H1 (cell line): ENCODE measurements at regions not wholly inside any gene's neighbourhood (a gene's known extent, or its start where the extent isn't known, plus 50 kb on each side); places are given as distances from the start of the nearest gene placed in this dataset.

ENCODE experiments used
- CTCF ChIA-PET: fragments of 300-600 bp; sonication (Branson Sonifier 250); formaldehyde crosslinking; loops from one replicate; lab custom pipeline; 2021; ENCODE audit not compliant: partially characterized antibody; lab: Charles Lee
- POLR2A ChIA-PET: fragments of 300-600 bp; sonication (Branson Sonifier 250); formaldehyde crosslinking; loops from one replicate; lab custom pipeline; 2021; ENCODE audit warnings: inconsistent platforms; ENCODE audit not compliant: partially characterized antibody; lab: Charles Lee
- DNase-seq, 2 experiments: peaks; one replicate each; pipeline versions ENCODE4 v3.0.0 to v3.0.0-alpha.2; 2010 to 2022; ENCODE audit warnings: low spot score in 2 of 2, low read depth in 1 of 2, mixed read lengths in 1 of 2
- FAIRE-seq: peaks from 2 replicates; lab custom pipeline; 2011; peaks lifted over from hg19 to GRCh38; lab: Jason Lieb, UNC
- H2AFZ ChIP-seq: 2 replicates; pipeline ENCODE4 v1.8.1; 2012; ENCODE audit warnings: low read length, inconsistent platforms
- H2AK5ac ChIP-seq: 2 replicates; pipeline ENCODE4 v1.6.1; 2013; ENCODE audit warnings: low read depth, low read length
- H2BK120ac ChIP-seq: replicated peaks from 2 replicates; pipeline ENCODE3; 2013; ENCODE audit warnings: low read depth, low read length, inconsistent platforms
- H2BK12ac ChIP-seq: 2 replicates; pipeline ENCODE4 v1.6.1; 2013; ENCODE audit warnings: low read depth, low read length
- H2BK15ac ChIP-seq: 2 replicates; pipeline ENCODE4 v1.6.1; 2013; ENCODE audit warnings: low read length
- H2BK20ac ChIP-seq: 2 replicates; pipeline ENCODE4 v1.6.1; 2013; ENCODE audit warnings: low read length
- H2BK5ac ChIP-seq: 2 replicates; pipeline ENCODE4 v1.6.1; 2013; ENCODE audit warnings: low read depth, low read length
- H3K14ac ChIP-seq: 2 replicates; pipeline ENCODE4 v1.6.1; 2013; ENCODE audit warnings: inconsistent platforms; ENCODE audit not compliant: insufficient read length
- H3K18ac ChIP-seq: 2 replicates; pipeline ENCODE4 v1.6.1; 2013; ENCODE audit warnings: low read length; ENCODE audit errors: extremely low read depth
- H3K23ac ChIP-seq: 2 replicates; pipeline ENCODE4 v1.6.1; 2013; ENCODE audit warnings: inconsistent platforms; ENCODE audit not compliant: insufficient read length
- H3K23me2 ChIP-seq: 2 replicates; pipeline ENCODE4 v1.6.1; 2013; ENCODE audit warnings: low read depth, low read length
- H3K27ac ChIP-seq: 2 replicates; pipeline ENCODE4 v1.6.1; 2011; ENCODE audit warnings: low read depth, low read length, inconsistent platforms
- H3K27me3 ChIP-seq, 4 experiments: replicated peaks in 1 of 4; 1 replicate in 1 of 4; 2 replicates in 3 of 4; pipeline versions ENCODE4 v1.6.1 to v1.8.1; 2011 to 2013; ENCODE audit warnings: low read length in 3 of 4, mild to moderate bottlenecking in 3 of 4, inconsistent platforms in 2 of 4, mixed read lengths in 2 of 4, moderate library complexity in 1 of 4; ENCODE audit not compliant: control insufficient read depth in 3 of 4, insufficient read depth in 3 of 4; ENCODE audit errors: extremely low read depth in 1 of 4
- H3K36me3 ChIP-seq, 4 experiments: 2 replicates each; pipeline versions ENCODE4 v1.6.1 to v1.8.1; 2011 to 2013; ENCODE audit warnings: mild to moderate bottlenecking in 4 of 4, low read length in 3 of 4, moderate library complexity in 2 of 4, control low read depth in 1 of 4, inconsistent platforms in 1 of 4; ENCODE audit not compliant: insufficient read depth in 4 of 4, control insufficient read depth in 2 of 4
- H3K4ac ChIP-seq: replicated peaks from 2 replicates; pipeline ENCODE3; 2013; ENCODE audit warnings: low read length, low read depth, mixed read lengths, inconsistent platforms; ENCODE audit not compliant: insufficient read length
- H3K4me1 ChIP-seq, 4 experiments: replicated peaks in 1 of 4; 1 replicate in 1 of 4; 2 replicates in 3 of 4; pipeline versions ENCODE4 v1.6.1 to v1.8.1; 2011 to 2013; ENCODE audit warnings: low read length in 3 of 4, inconsistent platforms in 2 of 4, mixed read lengths in 1 of 4; ENCODE audit not compliant: insufficient read depth in 4 of 4, control insufficient read depth in 3 of 4
- H3K4me2 ChIP-seq, 2 experiments: 2 replicates each; pipeline versions ENCODE4 v1.6.1 to v1.8.1; 2011 to 2013; ENCODE audit warnings: low read depth in 2 of 2, low read length in 2 of 2, control low read depth in 1 of 2, inconsistent platforms in 1 of 2, mild to moderate bottlenecking in 1 of 2; ENCODE audit not compliant: insufficient read depth in 1 of 2
- H3K4me3 ChIP-seq, 4 experiments: fragments of 200-600, 300-600 bp in 1 of 4; sonication (generic), shearing (Covaris generic), sonication (Bioruptor Twin) in 1 of 4; 2 replicates each; pipeline versions ENCODE4 v1.5.1 to v1.8.1; 2011 to 2016; ENCODE audit warnings: low read length in 4 of 4, low read depth in 3 of 4, control low read depth in 2 of 4, inconsistent platforms in 2 of 4, mild to moderate bottlenecking in 2 of 4, mixed read lengths in 1 of 4, moderate library complexity in 1 of 4; ENCODE audit not compliant: insufficient read depth in 2 of 4; ENCODE audit errors: extremely low read depth in 1 of 4
- H3K56ac ChIP-seq: replicated peaks from 2 replicates; pipeline ENCODE3; 2013; ENCODE audit warnings: low read depth, mild to moderate bottlenecking, mixed read lengths, low read length, inconsistent platforms; ENCODE audit not compliant: insufficient read length
- H3K79me1 ChIP-seq: 2 replicates; pipeline ENCODE4 v1.6.1; 2013; ENCODE audit warnings: low read depth, low read length, control low read depth
- H3K79me2 ChIP-seq, 2 experiments: 2 replicates each; pipeline versions ENCODE4 v1.6.1 to v1.8.1; 2012 to 2013; ENCODE audit warnings: low read length in 2 of 2, mild to moderate bottlenecking in 2 of 2, inconsistent platforms in 1 of 2; ENCODE audit not compliant: insufficient read depth in 2 of 2, control insufficient read depth in 1 of 2
- H3K9ac ChIP-seq, 4 experiments: replicated peaks in 1 of 4; 1 replicate in 1 of 4; 2 replicates in 3 of 4; pipeline versions ENCODE4 v1.6.1 to v1.8.1; 2011 to 2013; ENCODE audit warnings: low read depth in 3 of 4, low read length in 3 of 4, control low read depth in 2 of 4, mild to moderate bottlenecking in 2 of 4, moderate library complexity in 2 of 4, inconsistent platforms in 1 of 4; ENCODE audit errors: extremely low read depth in 1 of 4
- H3K9me3 ChIP-seq, 2 experiments: 2 replicates each; pipeline versions ENCODE4 v1.6.1 to v1.8.1; 2012 to 2013; ENCODE audit warnings: mild to moderate bottlenecking in 2 of 2, moderate library complexity in 2 of 2, control low read depth in 1 of 2, inconsistent platforms in 1 of 2, low read depth in 1 of 2, low read length in 1 of 2, mixed read lengths in 1 of 2; ENCODE audit not compliant: insufficient read depth in 2 of 2
- H4K20me1 ChIP-seq, 2 experiments: replicated peaks in 1 of 2; 2 replicates each; pipeline versions ENCODE3 to v1.8.1; 2011 to 2013; ENCODE audit warnings: inconsistent platforms in 2 of 2, low read length in 2 of 2, mild to moderate bottlenecking in 1 of 2; ENCODE audit not compliant: insufficient read depth in 2 of 2, control insufficient read depth in 1 of 2
- H4K5ac ChIP-seq: 2 replicates; pipeline ENCODE4 v1.6.1; 2013; ENCODE audit warnings: low read length, low read depth, mixed read lengths, inconsistent platforms; ENCODE audit not compliant: insufficient read length
- H4K8ac ChIP-seq: 2 replicates; pipeline ENCODE4 v1.8.0; 2013; ENCODE audit warnings: mild to moderate bottlenecking, moderate library complexity, low read length, inconsistent platforms; ENCODE audit not compliant: insufficient read depth; ENCODE audit errors: extremely low read depth
- H4K91ac ChIP-seq: replicated peaks from 2 replicates; pipeline ENCODE3; 2013; ENCODE audit warnings: low read length, mixed read lengths, inconsistent platforms; ENCODE audit not compliant: insufficient read length
- CHD1 ChIP-seq: IDR thresholded peaks from 2 replicates; pipeline ENCODE4 v1.6.1; 2012; ENCODE audit warnings: low read depth, low read length, improper control_type of control experiment
- CREB1 ChIP-seq: IDR thresholded peaks from 2 replicates; pipeline ENCODE4 v1.6.1; 2012; ENCODE audit warnings: inconsistent platforms
- EGR1 ChIP-seq: IDR thresholded peaks from 2 replicates; pipeline ENCODE4 v1.6.1; 2011; ENCODE audit warnings: low read depth, low read length, borderline replicate concordance
- HDAC2 ChIP-seq, 2 experiments: fragments of 300-600 bp in 1 of 2; sonication (generic) in 1 of 2; IDR thresholded peaks; 2 replicates each; pipeline ENCODE4 v1.6.1; 2011 to 2012; ENCODE audit warnings: low read depth in 2 of 2, low read length in 2 of 2, mild to moderate bottlenecking in 2 of 2, moderate library complexity in 2 of 2, borderline replicate concordance in 1 of 2, inconsistent platforms in 1 of 2
- JUN ChIP-seq: IDR thresholded peaks from 2 replicates; pipeline ENCODE4 v1.6.1; 2011; ENCODE audit warnings: low read depth, mild to moderate bottlenecking, improper control_type of control experiment, low read length
- JUND ChIP-seq: IDR thresholded peaks from 2 replicates; pipeline ENCODE4 v1.6.1; 2011; ENCODE audit warnings: mild to moderate bottlenecking, improper control_type of control experiment, low read length
- POLR2A ChIP-seq, 2 experiments: IDR thresholded peaks; 1 replicate in 1 of 2; 2 replicates in 1 of 2; pipeline ENCODE4 v1.6.1; 2011; ENCODE audit warnings: low read depth in 2 of 2, low read length in 2 of 2, mild to moderate bottlenecking in 2 of 2; ENCODE audit errors: control extremely low read depth in 1 of 2
- SP1 ChIP-seq: IDR thresholded peaks from 2 replicates; pipeline ENCODE4 v1.6.1; 2011; ENCODE audit warnings: low read depth, low read length
- TF ChIP-seq, protein P1 (sequence below): IDR thresholded peaks from 2 replicates; pipeline ENCODE4 v1.6.1; 2011; ENCODE audit warnings: low read length, improper control_type of control experiment
- TF ChIP-seq, protein P2 (sequence below): IDR thresholded peaks from 2 replicates; pipeline ENCODE4 v1.6.1; 2012; ENCODE audit warnings: inconsistent platforms

GRCh38 chr5:54823006-54823405 is 162.4 kb downstream of the ESM1 start:
- CTCF ChIA-PET, result no interaction called here
- no peaks in the 10 kb centered on the region for H3K79me2 ChIP-seq
- no peak overlapping the region for H3K56ac ChIP-seq
- no peak overlapping the region for H3K18ac ChIP-seq
- H3K79me1 ChIP-seq, result no peaks in the 10 kb centered on the region
- no peaks in the 10 kb centered on the region for H3K4me1 ChIP-seq
- no peak overlapping the region for H3K27ac ChIP-seq
- FAIRE-seq (no peak), DNase-seq (no peak)
- H3K27me3 ChIP-seq, result no peaks in the 10 kb centered on the region
- H3K4me2 ChIP-seq, result no peak overlapping the region
- no peak overlapping the region for H3K14ac ChIP-seq
- no peak for TF ChIP-seq HDAC2 (IDR thresholded peaks at IDR 0.05; ENCODE audit: borderline replicate concordance in 1 of 2, low read depth in 2 of 2, low read length in 2 of 2)
- TF ChIP-seq, protein P1, sequence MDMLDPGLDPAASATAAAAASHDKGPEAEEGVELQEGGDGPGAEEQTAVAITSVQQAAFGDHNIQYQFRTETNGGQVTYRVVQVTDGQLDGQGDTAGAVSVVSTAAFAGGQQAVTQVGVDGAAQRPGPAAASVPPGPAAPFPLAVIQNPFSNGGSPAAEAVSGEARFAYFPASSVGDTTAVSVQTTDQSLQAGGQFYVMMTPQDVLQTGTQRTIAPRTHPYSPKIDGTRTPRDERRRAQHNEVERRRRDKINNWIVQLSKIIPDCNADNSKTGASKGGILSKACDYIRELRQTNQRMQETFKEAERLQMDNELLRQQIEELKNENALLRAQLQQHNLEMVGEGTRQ, result no peak
- no peak for TF ChIP-seq EGR1
- no peak for TF ChIP-seq CHD1
- TF ChIP-seq POLR2A (IDR thresholded peaks at IDR 0.05; ENCODE audit: control extremely low read depth in 1 of 2, low read depth in 2 of 2, low read length in 2 of 2), result no peak
- TF ChIP-seq, protein P2, sequence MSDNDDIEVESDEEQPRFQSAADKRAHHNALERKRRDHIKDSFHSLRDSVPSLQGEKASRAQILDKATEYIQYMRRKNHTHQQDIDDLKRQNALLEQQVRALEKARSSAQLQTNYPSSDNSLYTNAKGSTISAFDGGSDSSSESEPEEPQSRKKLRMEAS, result no peak
- no peak for TF ChIP-seq CREB1
- TF ChIP-seq JUND, result no peak
- TF ChIP-seq JUN, result no peak
- no peak for TF ChIP-seq SP1
- H4K91ac ChIP-seq, result no peak overlapping the region
- H3K4me3 ChIP-seq, result no peak overlapping the region
- no peak overlapping the region for H2AFZ ChIP-seq
- H4K5ac ChIP-seq, result no peak overlapping the region
- H3K9me3 ChIP-seq, result no peaks in the 10 kb centered on the region
- no peaks in the 10 kb centered on the region for H4K20me1 ChIP-seq
- no peak overlapping the region for H2BK12ac ChIP-seq
- no peaks in the 10 kb centered on the region for H3K23me2 ChIP-seq
- POLR2A ChIA-PET, result no interaction called here
- H2BK15ac ChIP-seq, result no peak overlapping the region
- H2BK20ac ChIP-seq, result no peak overlapping the region
- H3K36me3 ChIP-seq, result no peaks in the 10 kb centered on the region
- H3K23ac ChIP-seq, result no peak overlapping the region
- H2BK5ac ChIP-seq, result no peak overlapping the region
- H3K4ac ChIP-seq, result no peak overlapping the region
- H4K8ac ChIP-seq, result no peak overlapping the region
- H3K9ac ChIP-seq, result no peak overlapping the region
- no peak overlapping the region for H2AK5ac ChIP-seq
- no peak overlapping the region for H2BK120ac ChIP-seq
